A549 (cell line): ENCODE measurements at regions not wholly inside any gene's neighbourhood (a gene's known extent, or its start where the extent isn't known, plus 50 kb on each side); places are given as distances from the start of the nearest gene placed in this dataset.

ENCODE experiments used
- BCL3 ChIP-seq: fragments of >200 bp; sonication (Bioruptor Twin); formaldehyde crosslinking; IDR thresholded peaks from 3 replicates; pipeline ENCODE4 v1.6.1; 2016
- CHD2 ChIP-seq: fragments of 150-350 bp; IDR thresholded peaks from 2 replicates; pipeline ENCODE4 v1.6.1; 2014; ENCODE audit warnings: low read length; ENCODE audit not compliant: partially characterized antibody
- CTCF ChIP-seq: fragments of >200 bp; sonication (Bioruptor Twin); formaldehyde crosslinking; IDR thresholded peaks from 3 replicates; pipeline ENCODE4 v1.5.1; 2016
- ELK1 ChIP-seq: fragments of 150-350 bp; IDR thresholded peaks from 2 replicates; pipeline ENCODE4 v1.6.1; 2014; ENCODE audit warnings: low read depth, mild to moderate bottlenecking, low read length
- ESRRA ChIP-seq: fragments of 150-350 bp; IDR thresholded peaks from 2 replicates; pipeline ENCODE4 v1.6.1; 2014; ENCODE audit warnings: mild to moderate bottlenecking, low read length, borderline replicate concordance
- JUN ChIP-seq, 2 experiments: fragments of >200 bp; sonication (Bioruptor Twin); formaldehyde crosslinking; IDR thresholded peaks; 2 replicates in 1 of 2; 3 replicates in 1 of 2; pipeline ENCODE4 v1.6.1; 2016 to 2017
- MYC ChIP-seq: IDR thresholded peaks from 2 replicates; pipeline ENCODE4 v1.6.1; 2012; ENCODE audit warnings: mild to moderate bottlenecking, inconsistent platforms, low read length, improper control_type of control experiment, borderline replicate concordance
- POLR2A ChIP-seq: IDR thresholded peaks from 2 replicates; pipeline ENCODE4 v1.6.1; 2012; ENCODE audit warnings: mild to moderate bottlenecking, low read length
- RARB ChIP-seq: fragments of 250-450 bp; sonication (Bioruptor Pico); IDR thresholded peaks from 2 replicates; pipeline ENCODE4 v1.8.0; 2021; ENCODE audit warnings: mild to moderate bottlenecking, moderate library complexity
- REST ChIP-seq: fragments of 200-600 bp; sonication (generic); IDR thresholded peaks from 2 replicates; pipeline ENCODE4 v1.6.1; 2016; ENCODE audit warnings: antibody characterized with exemption, mild to moderate bottlenecking, moderate library complexity
- RFX5 ChIP-seq: fragments of 450-650 bp; IDR thresholded peaks from 2 replicates; pipeline ENCODE4 v1.7.1; 2014; ENCODE audit warnings: antibody characterized with exemption, mild to moderate bottlenecking, moderate library complexity
- TP53 ChIP-seq: fragments of 250-450 bp; sonication (Bioruptor Pico); IDR thresholded peaks from 2 replicates; pipeline ENCODE4 v1.5.0; 2021; ENCODE audit warnings: mild to moderate bottlenecking, moderate library complexity
- USF2 ChIP-seq: fragments of 450-650 bp; IDR thresholded peaks from 2 replicates; pipeline ENCODE4 v1.6.1; 2014; ENCODE audit warnings: antibody characterized with exemption
- ZSCAN20 ChIP-seq: fragments of 250-450 bp; sonication (Bioruptor Pico); IDR thresholded peaks from 2 replicates; pipeline ENCODE4 v1.8.0; 2022; ENCODE audit warnings: mild to moderate bottlenecking, moderate library complexity

GRCh38 chr4:71202705-71203104 is 136.1 kb upstream of the SLC4A4 start:
- TF ChIP-seq MYC (no peak), CTCF (no peak), POLR2A (no peak), REST (no peak), RARB (CRISPR knock-in tag) (no peak), BCL3 (no peak), JUN (IDR thresholded peaks at IDR 0.05) (no peak), TP53 (CRISPR knock-in tag) (no peak), ESRRA (no peak), CHD2 (no peak), RFX5 (no peak), USF2 (no peak), ZSCAN20 (CRISPR knock-in tag) (no peak), ELK1 (no peak)
